Esophagus (tissue), 2 donors: ENCODE measurements at regions not wholly inside any gene's neighbourhood (a gene's known extent, or its start where the extent isn't known, plus 50 kb on each side); places are given as distances from the start of the nearest gene placed in this dataset.

Experiments
- H3K27ac ChIP-seq, 2 donors: one replicate each; pipeline ENCODE4 v1.5.1; 2013; ENCODE audit warnings: low read depth in 2 of 2, mild to moderate bottlenecking in 2 of 2, inconsistent platforms in 1 of 2, low read length in 1 of 2, moderate library complexity in 1 of 2
- H3K27me3 ChIP-seq, 2 donors: one replicate each; pipeline ENCODE4 v1.6.1; 2013; ENCODE audit warnings: low read length in 2 of 2, control low read depth in 1 of 2, mild to moderate bottlenecking in 1 of 2; ENCODE audit not compliant: insufficient read depth in 2 of 2, control insufficient read depth in 1 of 2
- H3K36me3 ChIP-seq, 2 donors: one replicate each; pipeline ENCODE4 v1.6.1; 2013; ENCODE audit warnings: low read length in 1 of 2; ENCODE audit not compliant: control insufficient read depth in 2 of 2, insufficient read depth in 2 of 2
- H3K4me1 ChIP-seq, 2 donors: one replicate each; pipeline ENCODE4 v1.6.1; 2013; ENCODE audit warnings: low read length in 1 of 2; ENCODE audit not compliant: control insufficient read depth in 2 of 2, insufficient read depth in 2 of 2
- H3K4me3 ChIP-seq, 2 donors: one replicate each; pipeline ENCODE4 v1.5.1; 2013; ENCODE audit warnings: low read length in 2 of 2, mild to moderate bottlenecking in 2 of 2, low read depth in 1 of 2, moderate library complexity in 1 of 2
- H3K9me3 ChIP-seq, 2 donors: one replicate each; pipeline ENCODE4 v1.6.1; 2013; ENCODE audit warnings: mild to moderate bottlenecking in 2 of 2, low read depth in 1 of 2, low read length in 1 of 2, moderate library complexity in 1 of 2; ENCODE audit not compliant: control insufficient read depth in 2 of 2, insufficient read depth in 1 of 2
- WGBS, 2 donors: extraction: QIAGEN DNeasy Blood & Tissue Kit; methylation state at CpG; one replicate each; pipeline ENCODE4 v1.1.7; 2013; 5-methylcytosine and 5-hydroxymethylcytosine counted together
- donor health status: healthy with polysubstance abuse.
- donor health status: Bipolar disorder and iron deficiency.

DNA sequence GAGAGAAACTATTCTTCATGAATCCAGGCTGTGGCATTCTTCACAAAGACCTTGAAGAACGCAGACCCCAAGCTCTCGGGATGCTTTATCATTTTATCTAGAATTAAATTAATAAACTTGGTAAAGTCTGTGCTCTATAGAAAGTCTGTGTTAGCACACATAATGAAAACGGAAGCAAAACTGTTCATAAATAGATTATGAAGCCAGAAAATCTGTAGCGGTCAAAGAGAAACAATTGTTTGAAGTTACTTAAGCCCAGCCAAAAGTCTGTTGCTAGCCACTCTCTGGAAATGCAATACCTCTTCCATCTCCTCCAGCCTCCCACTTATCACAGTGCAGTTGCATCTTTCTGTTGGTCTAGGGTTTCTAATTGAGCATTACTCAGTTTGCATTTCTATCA, 375.9 kb downstream of the KIF4B start:
- Histone ChIP-seq H3K27me3 (no peaks in the 10 kb centered on the region), H3K4me3 (no peak overlapping the region), H3K36me3 (no peaks in the 10 kb centered on the region), H3K27ac (no peak overlapping the region), H3K9me3 (no peaks in the 10 kb centered on the region), H3K4me1 (no peaks in the 10 kb centered on the region)
- 62 to 67% methylated on average over 4 of the region's 4 CpGs for WGBS, 2 donors

DNA sequence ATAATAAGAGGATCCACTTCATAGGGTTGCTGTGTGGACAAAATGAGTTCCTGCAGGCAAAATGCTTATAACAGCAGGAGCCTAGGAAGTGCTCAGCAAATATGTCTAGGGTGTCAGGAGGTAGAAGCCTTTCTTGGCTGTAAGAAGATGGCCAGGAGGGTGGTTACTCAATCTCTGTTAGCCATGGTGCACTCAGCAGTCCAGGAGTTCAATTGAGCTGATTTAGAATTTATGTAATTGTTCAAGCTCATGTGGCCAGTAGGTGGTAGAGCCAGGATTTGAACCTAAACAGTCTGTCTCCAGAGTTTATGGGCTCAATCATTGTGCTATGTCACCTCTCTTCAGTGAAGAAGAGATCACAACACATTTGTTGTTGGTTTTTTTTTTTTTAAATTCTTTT, 381.2 kb downstream of the KIF4B start:
- H3K27me3 ChIP-seq = no peaks in the 10 kb centered on the region
- no peak overlapping the region for H3K4me3 ChIP-seq
- no peaks in the 10 kb centered on the region for H3K36me3 ChIP-seq
- H3K27ac ChIP-seq = no peak overlapping the region
- H3K4me1 ChIP-seq = no peaks in the 10 kb centered on the region
- no peaks in the 10 kb centered on the region for H3K9me3 ChIP-seq

DNA sequence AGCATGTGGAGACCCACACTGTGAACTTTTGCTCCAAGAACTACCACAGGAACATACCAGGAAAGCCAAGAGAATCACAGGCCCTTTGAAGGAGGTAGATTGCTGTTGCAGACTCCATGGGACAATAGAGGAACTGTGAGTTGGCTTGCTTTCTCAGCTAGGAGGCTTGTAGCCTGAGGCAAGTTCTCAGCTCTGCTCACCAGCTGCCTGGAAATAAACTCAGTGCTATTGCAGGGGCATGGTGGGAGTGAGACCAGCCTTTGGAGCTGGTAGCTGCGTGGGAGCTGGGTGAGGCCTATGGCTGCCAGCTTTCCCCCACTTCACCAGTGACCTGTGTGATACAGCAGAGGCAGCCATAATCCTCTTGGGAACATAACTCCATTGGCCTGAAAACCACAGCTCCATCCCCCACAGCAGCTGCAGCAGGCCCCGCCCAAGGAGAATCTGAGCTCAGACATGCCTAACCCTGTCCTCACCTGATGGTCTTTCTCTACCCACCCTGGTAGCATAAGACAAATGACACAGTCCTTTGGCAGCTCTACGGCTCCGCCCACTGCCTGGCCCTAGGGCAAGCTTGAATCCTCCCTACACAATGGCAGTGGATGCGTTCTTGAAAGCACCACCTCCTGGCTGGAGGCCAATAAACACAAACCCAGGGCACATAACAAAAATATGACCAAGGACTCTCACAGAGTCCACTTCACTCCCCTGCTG, 389.5 kb downstream of the KIF4B start:
- no peaks in the 10 kb centered on the region for H3K36me3 ChIP-seq
- H3K27ac ChIP-seq = peak overlapping the region; percentile 14 to 51
- 42 to 58% methylated on average over 5 of the region's 5 CpGs for WGBS, 2 donors
- no peak overlapping the region for H3K4me3 ChIP-seq
- no peaks in the 10 kb centered on the region for H3K9me3 ChIP-seq
- H3K27me3 ChIP-seq = no peaks in the 10 kb centered on the region
- peaks cover 0 to 7% of the 10 kb centered on the region in 2 donors for H3K4me1 ChIP-seq

DNA sequence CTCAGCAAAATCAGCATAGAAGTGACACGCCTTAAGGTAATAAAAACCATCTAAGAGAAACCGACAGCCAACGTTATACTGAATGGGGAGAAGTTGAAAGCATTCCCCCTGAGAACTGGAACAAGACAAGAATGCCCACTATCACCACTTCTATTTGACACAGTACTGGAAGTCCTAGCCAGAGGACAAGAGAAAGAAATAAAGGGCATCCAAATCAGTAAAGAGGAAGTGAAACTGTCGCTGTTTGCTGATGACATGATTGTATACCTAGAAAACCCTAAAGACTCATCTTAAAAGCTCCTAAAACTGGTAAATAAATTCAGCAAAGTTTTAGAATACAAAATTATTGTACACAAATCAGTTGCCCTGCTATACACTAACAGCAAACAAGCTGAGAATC, 393.3 kb downstream of the KIF4B start:
- Histone ChIP-seq H3K27me3 (no peaks in the 10 kb centered on the region), H3K4me1 (peaks cover 0 to 7% of the 10 kb centered on the region in 2 donors), H3K36me3 (no peaks in the 10 kb centered on the region), H3K27ac (no peak overlapping the region), H3K4me3 (no peak overlapping the region), H3K9me3 (no peaks in the 10 kb centered on the region)
- 79 to 88% methylated on average over 4 of the region's 4 CpGs for WGBS, 2 donors

DNA sequence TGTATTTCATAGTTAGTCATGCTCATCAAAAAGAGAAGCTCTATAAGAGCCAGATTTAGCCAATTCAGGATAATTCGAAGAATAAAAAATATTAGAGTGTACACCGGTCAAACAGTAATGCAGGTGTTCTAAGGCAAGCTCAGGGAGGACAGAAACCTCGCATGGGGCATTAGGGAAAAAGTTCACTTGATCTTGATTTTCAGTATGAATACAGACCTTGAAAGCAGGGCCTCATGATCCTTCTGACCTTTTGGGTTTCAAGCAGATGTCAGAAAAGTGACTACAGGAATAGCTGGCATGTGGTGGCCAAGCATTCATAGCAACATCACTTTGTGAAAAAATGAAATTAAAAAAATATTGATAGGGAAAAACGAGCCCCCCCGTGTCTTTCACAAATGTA, 394.9 kb downstream of the KIF4B start:
- WGBS, 2 donors = 74% methylated on average over 5 of the region's 5 CpGs
- Histone ChIP-seq H3K36me3 (no peaks in the 10 kb centered on the region), H3K4me3 (no peak overlapping the region), H3K9me3 (no peaks in the 10 kb centered on the region), H3K27ac (no peak overlapping the region), H3K4me1 (no peaks in the 10 kb centered on the region), H3K27me3 (no peaks in the 10 kb centered on the region)

DNA sequence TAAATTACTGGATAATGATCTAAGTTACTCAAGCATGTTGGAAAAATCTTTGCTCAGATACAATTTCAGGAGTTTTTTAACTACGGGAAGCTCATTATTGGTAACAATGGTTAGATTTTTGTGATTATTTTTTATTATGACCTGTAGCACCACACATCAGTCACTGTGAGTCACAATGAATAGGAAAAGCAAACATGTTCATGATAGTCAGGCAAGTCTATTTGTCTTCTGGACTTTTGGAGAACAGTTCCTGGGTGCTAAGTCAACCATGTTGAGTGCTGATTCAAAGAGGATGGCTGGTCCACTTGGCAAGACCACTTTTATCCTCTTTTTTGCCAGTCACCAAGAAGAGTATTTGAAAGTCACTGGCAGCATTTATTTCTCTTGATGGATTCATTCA, 403.2 kb downstream of the KIF4B start:
- Histone ChIP-seq H3K27ac (no peak overlapping the region), H3K4me1 (no peaks in the 10 kb centered on the region), H3K27me3 (no peaks in the 10 kb centered on the region), H3K9me3 (peaks cover 0 to 2% of the 10 kb centered on the region in 2 donors), H3K36me3 (no peaks in the 10 kb centered on the region), H3K4me3 (no peak overlapping the region)
- 40 to 47% methylated on average over 1 of the region's 1 CpG for WGBS, 2 donors

DNA sequence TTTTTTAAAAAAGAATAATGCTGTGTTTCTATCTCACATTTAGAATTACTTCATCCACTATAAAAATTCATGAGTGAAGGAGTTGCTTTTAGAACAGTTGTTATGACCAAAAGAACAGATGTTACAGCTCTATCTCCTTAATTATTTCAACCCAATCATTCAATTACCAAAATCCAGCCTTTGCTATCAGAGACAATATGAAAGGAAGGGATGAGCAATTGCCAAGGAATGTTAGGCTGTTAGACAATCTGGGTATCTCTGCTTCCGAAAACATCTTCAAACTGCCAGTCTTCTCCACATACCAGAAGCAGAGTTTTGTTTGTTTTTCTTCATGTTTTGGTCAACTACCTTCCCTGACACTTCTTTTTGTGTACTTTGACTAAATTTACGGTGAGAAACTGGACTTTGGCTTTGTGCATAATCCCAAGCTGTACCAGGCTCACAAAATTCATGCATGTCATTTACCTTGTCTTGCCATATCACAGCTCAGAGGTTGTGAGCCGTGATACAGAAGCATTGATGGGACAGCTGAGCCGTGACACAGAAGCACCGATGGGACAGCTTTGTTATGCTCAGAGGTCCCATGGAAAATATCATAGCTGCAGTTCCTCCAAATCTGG, 405.5 kb downstream of the KIF4B start:
- no peaks in the 10 kb centered on the region for H3K4me1 ChIP-seq
- WGBS, 2 donors = 56 to 73% methylated on average over 5 of the region's 5 CpGs
- no peaks in the 10 kb centered on the region for H3K36me3 ChIP-seq
- peaks cover 0 to 2% of the 10 kb centered on the region in 2 donors for H3K9me3 ChIP-seq
- no peak overlapping the region for H3K4me3 ChIP-seq
- H3K27me3 ChIP-seq = no peaks in the 10 kb centered on the region
- H3K27ac ChIP-seq = no peak overlapping the region

DNA sequence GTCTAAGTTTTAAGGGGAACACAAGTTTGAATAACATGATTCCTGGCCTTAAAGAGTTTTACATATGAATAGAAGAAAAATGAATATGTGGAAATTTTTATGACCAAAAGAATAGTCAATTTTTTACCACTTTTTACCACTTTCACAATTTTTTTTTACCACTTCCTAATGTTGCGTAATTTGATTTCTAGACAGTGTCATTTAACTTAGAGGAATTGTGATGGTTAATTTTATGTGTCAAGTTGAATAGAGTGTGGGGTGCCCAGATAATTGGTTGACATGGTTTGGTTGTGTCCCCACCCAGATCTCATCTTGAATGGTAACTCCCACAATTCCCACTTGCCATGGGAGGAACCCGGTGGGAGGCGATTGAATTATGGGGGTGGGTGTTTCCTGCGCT, 416.6 kb downstream of the KIF4B start:
- H3K36me3 ChIP-seq = no peaks in the 10 kb centered on the region
- H3K4me1 ChIP-seq = no peaks in the 10 kb centered on the region
- no peak overlapping the region for H3K27ac ChIP-seq
- no peaks in the 10 kb centered on the region for H3K27me3 ChIP-seq
- H3K9me3 ChIP-seq = no peaks in the 10 kb centered on the region
- 82 to 99% methylated on average over 4 of the region's 4 CpGs for WGBS, 2 donors
- no peak overlapping the region for H3K4me3 ChIP-seq

DNA sequence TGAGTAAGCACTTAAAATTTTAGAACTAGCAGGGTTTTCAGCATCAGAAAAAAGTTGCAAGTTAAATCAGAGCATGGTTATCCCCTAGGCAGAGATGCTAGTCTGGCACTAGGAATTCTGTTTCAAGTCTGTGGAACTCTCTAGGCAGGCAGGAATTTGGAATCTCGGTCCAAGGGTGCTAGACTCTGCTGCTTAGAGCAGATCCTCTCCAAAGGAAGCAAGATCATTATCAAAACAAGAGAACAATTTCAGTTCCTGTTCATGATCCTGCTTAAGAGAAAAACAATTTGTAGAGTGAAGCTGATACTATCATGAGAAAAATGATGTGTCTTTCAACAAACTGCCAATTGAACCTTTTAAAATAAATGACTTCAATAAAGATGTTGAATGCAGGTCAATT, 420.7 kb downstream of the KIF4B start:
- 37 to 39% methylated on average over 1 of the region's 1 CpG for WGBS, 2 donors
- Histone ChIP-seq H3K9me3 (peaks cover 2 to 4% of the 10 kb centered on the region in 2 donors), H3K36me3 (no peaks in the 10 kb centered on the region), H3K4me3 (no peak overlapping the region), H3K27me3 (no peaks in the 10 kb centered on the region), H3K27ac (no peak overlapping the region), H3K4me1 (no peaks in the 10 kb centered on the region)

DNA sequence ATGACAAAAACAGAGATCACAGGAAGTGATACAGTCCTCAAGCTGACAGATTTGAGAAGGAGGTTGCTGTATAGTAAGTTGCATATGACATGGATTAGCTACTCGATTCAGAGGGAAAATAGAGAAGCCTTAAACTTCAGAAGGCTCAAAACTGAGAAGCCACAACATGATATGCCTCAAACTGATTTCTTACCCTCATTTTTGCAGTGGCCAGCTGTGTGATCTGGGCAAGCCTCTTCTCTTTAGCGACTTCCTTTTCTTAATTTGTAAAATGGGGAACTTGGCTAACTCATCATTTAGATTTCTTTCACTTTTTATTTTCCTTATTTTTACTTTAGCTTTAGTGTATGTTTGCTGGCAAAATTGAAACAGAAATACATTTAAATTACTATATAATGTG, 421.1 kb downstream of the KIF4B start:
- Histone ChIP-seq H3K4me3 (no peak overlapping the region), H3K4me1 (no peaks in the 10 kb centered on the region), H3K27ac (no peak overlapping the region), H3K36me3 (no peaks in the 10 kb centered on the region), H3K9me3 (peaks cover 2 to 4% of the 10 kb centered on the region in 2 donors), H3K27me3 (no peaks in the 10 kb centered on the region)
- 64 to 68% methylated on average over 2 of the region's 2 CpGs for WGBS, 2 donors
